GM23248 (cell line): ENCODE measurements at regions not wholly inside any gene's neighbourhood (a gene's known extent, or its start where the extent isn't known, plus 50 kb on each side); places are given as distances from the start of the nearest gene placed in this dataset.

ENCODE experiments used
- DNase-seq: peaks from one replicate; pipeline ENCODE4 v3.0.0-alpha.2; 2015
- H2AFZ ChIP-seq: fragments of 200-600 bp; sonication (generic); 2 replicates; pipeline ENCODE4 v1.6.1; 2016; ENCODE audit warnings: antibody characterized with exemption
- H3F3A ChIP-seq: fragments of 200-600 bp; sonication (generic); 2 replicates; pipeline ENCODE4 v1.6.1; 2016; ENCODE audit warnings: mild to moderate bottlenecking, antibody characterized with exemption, mixed run types; ENCODE audit not compliant: insufficient read depth
- H3K27ac ChIP-seq: fragments of 200-600 bp; sonication (generic); 2 replicates; pipeline ENCODE4 v1.5.1; 2016; ENCODE audit warnings: mild to moderate bottlenecking
- H3K27me3 ChIP-seq: fragments of 200-600 bp; sonication (generic); replicated peaks from 2 replicates; pipeline ENCODE4 v1.6.1; 2016; ENCODE audit warnings: mild to moderate bottlenecking; ENCODE audit not compliant: insufficient read depth
- H3K36me3 ChIP-seq: fragments of 200-600 bp; sonication (generic); 2 replicates; pipeline ENCODE4 v1.6.1; 2016; ENCODE audit warnings: low read depth, mild to moderate bottlenecking
- H3K4me1 ChIP-seq: fragments of 200-600 bp; sonication (generic); 2 replicates; pipeline ENCODE4 v1.6.1; 2016; ENCODE audit warnings: mild to moderate bottlenecking; ENCODE audit not compliant: insufficient read depth
- H3K4me2 ChIP-seq: fragments of 200-600 bp; sonication (generic); one replicate; pipeline ENCODE4 v1.6.1; 2016; ENCODE audit warnings: mild to moderate bottlenecking; ENCODE audit not compliant: unreplicated experiment
- H3K4me3 ChIP-seq: fragments of 200-600 bp; sonication (generic); 2 replicates; pipeline ENCODE4 v1.5.1; 2016; ENCODE audit warnings: mild to moderate bottlenecking
- H3K79me2 ChIP-seq: fragments of 200-600 bp; sonication (generic); 2 replicates; pipeline ENCODE4 v1.6.1; 2016; ENCODE audit warnings: mild to moderate bottlenecking; ENCODE audit not compliant: insufficient read depth
- H3K9ac ChIP-seq: fragments of 200-600 bp; sonication (generic); 2 replicates; pipeline ENCODE4 v1.6.1; 2016; ENCODE audit warnings: mild to moderate bottlenecking
- H3K9me2 ChIP-seq: fragments of 200-600 bp; sonication (generic); 2 replicates; pipeline ENCODE4 v1.6.1; 2016; ENCODE audit warnings: mixed run types, mild to moderate bottlenecking, moderate library complexity; ENCODE audit not compliant: insufficient read depth
- H3K9me3 ChIP-seq: fragments of 200-600 bp; sonication (generic); one replicate; pipeline ENCODE4 v1.6.1; 2017; ENCODE audit warnings: low read depth
- H4K20me1 ChIP-seq: fragments of 200-600 bp; sonication (generic); 2 replicates; pipeline ENCODE4 v1.6.0; 2016; ENCODE audit not compliant: insufficient read depth
- EZH2 ChIP-seq: fragments of 200-600 bp; sonication (generic); IDR thresholded peaks from 2 replicates; pipeline ENCODE4 v1.6.1; 2018; ENCODE audit warnings: antibody characterized with exemption, mild to moderate bottlenecking; ENCODE audit not compliant: insufficient read depth, poor library complexity, severe bottlenecking
- EZH2phosphoT487 ChIP-seq: fragments of 200-600 bp; sonication (generic); IDR thresholded peaks from 2 replicates; pipeline ENCODE4 v1.6.1; 2018; ENCODE audit warnings: antibody characterized with exemption, moderate library complexity, mild to moderate bottlenecking, low read depth; ENCODE audit not compliant: insufficient read depth
- WGBS, 2 experiments: methylation state at CpG; one replicate each; pipeline ENCODE4 v1.1.6; 2015 to 2017; ENCODE audit warnings: low lambda C conversion rate in 2 of 2, low coverage in 1 of 2; ENCODE audit errors: missing lambda C conversion rate in 2 of 2; 5-methylcytosine and 5-hydroxymethylcytosine counted together
- in situ Hi-C: fragments of 300-500 bp; cut with MboI; formaldehyde crosslinking; loops from 2 replicates; pipeline ENCODE4 v1.15.0; 2020

- TF ChIP-seq EZH2phosphoT487: no peak
- TF ChIP-seq EZH2: no peak
- H3F3A ChIP-seq: no peaks in the 10 kb centered on the region
- H3K27ac ChIP-seq: no peak overlapping the region
- no peak overlapping the region for H3K4me2 ChIP-seq
- H3K9ac ChIP-seq: no peak overlapping the region
- DNase-seq: no peak
- WGBS, 2 experiments: 91 to 94% methylated on average over 3 of the region's 3 CpGs
- no peak overlapping the region for H2AFZ ChIP-seq
- no peaks in the 10 kb centered on the region for H3K36me3 ChIP-seq
- H3K4me1 ChIP-seq: no peaks in the 10 kb centered on the region
- in situ Hi-C loops: loop anchor here (25.0 kb wide), 1 partner anchor 886 kb away; no protein-coding TSS in a partner anchor
- no peaks in the 10 kb centered on the region for H3K9me2 ChIP-seq
- no peaks in the 10 kb centered on the region for H4K20me1 ChIP-seq
- H3K4me3 ChIP-seq: no peak overlapping the region
- H3K79me2 ChIP-seq: no peaks in the 10 kb centered on the region
- no peaks in the 10 kb centered on the region for H3K27me3 ChIP-seq
- H3K9me3 ChIP-seq: no peaks in the 10 kb centered on the region
These were observed 77.7 kb upstream of the C1orf87 start for GRCh38 chr1:60151311-60151710.

GRCh38 chr1:60149251-60149650, 75.7 kb upstream of the C1orf87 start:
- H3K9me3 ChIP-seq: no peaks in the 10 kb centered on the region
- no peaks in the 10 kb centered on the region for H3K4me1 ChIP-seq
- no peaks in the 10 kb centered on the region for H3K79me2 ChIP-seq
- H3K9ac ChIP-seq: no peak overlapping the region
- in situ Hi-C loops: no loop called here
- no peak for DNase-seq
- H2AFZ ChIP-seq: no peak overlapping the region
- no peaks in the 10 kb centered on the region for H3F3A ChIP-seq
- WGBS, 2 experiments: 67 to 77% methylated on average over 2 of the region's 2 CpGs
- H3K36me3 ChIP-seq: no peaks in the 10 kb centered on the region
- H3K4me3 ChIP-seq: no peak overlapping the region
- no peak overlapping the region for H3K4me2 ChIP-seq
- TF ChIP-seq EZH2: no peak
- TF ChIP-seq EZH2phosphoT487: no peak
- no peaks in the 10 kb centered on the region for H3K9me2 ChIP-seq
- H3K27ac ChIP-seq: no peak overlapping the region
- H4K20me1 ChIP-seq: no peaks in the 10 kb centered on the region
- no peaks in the 10 kb centered on the region for H3K27me3 ChIP-seq

- H3F3A ChIP-seq: no peaks in the 10 kb centered on the region
- H3K9me2 ChIP-seq: no peaks in the 10 kb centered on the region
- no peak for TF ChIP-seq EZH2phosphoT487
- no peak for TF ChIP-seq EZH2
- WGBS, 2 experiments: 92 to 97% methylated on average over 1 of the region's 1 CpG
- in situ Hi-C loops: no loop called here
- no peak overlapping the region for H3K9ac ChIP-seq
- no peak overlapping the region for H3K4me3 ChIP-seq
- no peak overlapping the region for H3K27ac ChIP-seq
- H3K79me2 ChIP-seq: no peaks in the 10 kb centered on the region
- no peaks in the 10 kb centered on the region for H3K36me3 ChIP-seq
- no peaks in the 10 kb centered on the region for H4K20me1 ChIP-seq
- no peaks in the 10 kb centered on the region for H3K9me3 ChIP-seq
- no peak for DNase-seq
- no peak overlapping the region for H3K4me2 ChIP-seq
- H3K4me1 ChIP-seq: no peaks in the 10 kb centered on the region
- no peak overlapping the region for H2AFZ ChIP-seq
- no peaks in the 10 kb centered on the region for H3K27me3 ChIP-seq
These were observed 73.3 kb upstream of the C1orf87 start for GRCh38 chr1:60146884-60147283.

- TF ChIP-seq EZH2: no peak
- TF ChIP-seq EZH2phosphoT487: no peak
- H4K20me1 ChIP-seq: no peaks in the 10 kb centered on the region
- no peaks in the 10 kb centered on the region for H3K9me3 ChIP-seq
- in situ Hi-C loops: no loop called here
- no peak overlapping the region for H3K4me2 ChIP-seq
- H3K27me3 ChIP-seq: no peaks in the 10 kb centered on the region
- no peak overlapping the region for H2AFZ ChIP-seq
- H3K4me3 ChIP-seq: no peak overlapping the region
- no peak for DNase-seq
- H3F3A ChIP-seq: no peaks in the 10 kb centered on the region
- H3K9me2 ChIP-seq: no peaks in the 10 kb centered on the region
- WGBS, 2 experiments: 94 to 100% methylated on average over 1 of the region's 1 CpG
- no peak overlapping the region for H3K9ac ChIP-seq
- H3K4me1 ChIP-seq: no peaks in the 10 kb centered on the region
- no peaks in the 10 kb centered on the region for H3K79me2 ChIP-seq
- H3K27ac ChIP-seq: no peak overlapping the region
- no peaks in the 10 kb centered on the region for H3K36me3 ChIP-seq
These were observed 72.2 kb upstream of the C1orf87 start for GRCh38 chr1:60145771-60146170.

- 86 to 93% methylated on average over 1 of the region's 1 CpG for WGBS, 2 experiments
- H3K9me2 ChIP-seq: no peaks in the 10 kb centered on the region
- no peaks in the 10 kb centered on the region for H3K36me3 ChIP-seq
- TF ChIP-seq EZH2phosphoT487 (no peak), EZH2 (no peak)
- H3K4me3 ChIP-seq: no peak overlapping the region
- DNase-seq: no peak
- no peaks in the 10 kb centered on the region for H3K79me2 ChIP-seq
- no peaks in the 10 kb centered on the region for H3K27me3 ChIP-seq
- no peaks in the 10 kb centered on the region for H3F3A ChIP-seq
- H3K9me3 ChIP-seq: no peaks in the 10 kb centered on the region
- no peak overlapping the region for H2AFZ ChIP-seq
- no peak overlapping the region for H3K9ac ChIP-seq
- no peaks in the 10 kb centered on the region for H4K20me1 ChIP-seq
- no peak overlapping the region for H3K27ac ChIP-seq
- in situ Hi-C loops: no loop called here
- no peak overlapping the region for H3K4me2 ChIP-seq
- H3K4me1 ChIP-seq: peaks cover 3% of the 10 kb centered on the region
These were observed 68.2 kb upstream of the C1orf87 start for GRCh38 chr1:60141743-60142142.
